Hematopoietic multipotent progenitor cell treated with erythropoietin and hydrocortisone succinate and interleukin-3 and kit ligand, for 6 days (in vitro differentiated cells): ENCODE measurements at regions not wholly inside any gene's neighbourhood (a gene's known extent, or its start where the extent isn't known, plus 50 kb on each side); places are given as distances from the start of the nearest gene placed in this dataset.
"Not testable (repeated sequence)": the region's sequence is repeated elsewhere in the genome, so short reads cannot be mapped to it uniquely, and the experiment has no call there.

Experiments
- DNase-seq: peaks from one replicate; pipeline ENCODE4 v3.0.0-alpha.2; 2015

DNA sequence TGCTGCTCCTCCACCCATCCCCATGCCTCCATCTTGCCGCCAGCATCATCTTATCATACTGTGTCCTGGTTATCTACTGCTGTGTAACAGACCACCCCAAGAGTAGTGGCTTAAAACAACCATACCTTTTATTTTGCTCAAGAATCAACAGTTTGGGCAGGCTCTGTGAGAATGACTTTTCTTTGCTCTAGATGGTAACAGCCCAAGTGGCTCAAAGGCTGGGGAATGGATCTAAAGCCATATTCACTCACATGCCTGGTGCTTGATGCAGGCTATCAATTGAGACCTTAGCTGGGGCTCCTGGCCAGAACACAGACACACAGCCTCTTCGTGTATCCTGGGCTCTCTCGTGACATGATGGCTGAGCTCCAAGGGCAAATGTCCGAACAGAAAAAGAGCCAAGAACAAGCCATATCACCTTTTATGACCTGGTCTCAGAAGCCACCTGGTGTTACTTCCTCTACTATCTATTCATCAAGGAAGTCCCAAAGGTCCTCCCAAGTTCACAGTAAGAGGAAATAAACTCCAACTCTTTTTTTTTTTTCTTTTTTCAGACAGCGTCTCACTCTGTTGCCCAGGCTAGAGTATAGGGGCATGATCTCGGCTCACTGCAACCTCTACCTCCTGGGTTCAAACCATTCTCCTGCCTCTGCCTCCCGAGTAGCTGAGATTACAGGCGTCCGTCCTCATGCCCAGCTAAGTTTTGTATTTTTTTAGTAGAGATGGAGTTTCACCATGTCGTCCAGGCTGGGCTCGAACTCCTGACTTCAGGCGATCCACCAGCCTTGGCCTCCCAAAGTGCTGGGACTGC is 159.3 kb upstream of the JARID2 start:
- peak; percentile 47 for DNase-seq

- peak; percentile 64 for DNase-seq
Measured at GRCh38 chr6:15087186-15087589, 158.7 kb upstream of the JARID2 start.

DNA sequence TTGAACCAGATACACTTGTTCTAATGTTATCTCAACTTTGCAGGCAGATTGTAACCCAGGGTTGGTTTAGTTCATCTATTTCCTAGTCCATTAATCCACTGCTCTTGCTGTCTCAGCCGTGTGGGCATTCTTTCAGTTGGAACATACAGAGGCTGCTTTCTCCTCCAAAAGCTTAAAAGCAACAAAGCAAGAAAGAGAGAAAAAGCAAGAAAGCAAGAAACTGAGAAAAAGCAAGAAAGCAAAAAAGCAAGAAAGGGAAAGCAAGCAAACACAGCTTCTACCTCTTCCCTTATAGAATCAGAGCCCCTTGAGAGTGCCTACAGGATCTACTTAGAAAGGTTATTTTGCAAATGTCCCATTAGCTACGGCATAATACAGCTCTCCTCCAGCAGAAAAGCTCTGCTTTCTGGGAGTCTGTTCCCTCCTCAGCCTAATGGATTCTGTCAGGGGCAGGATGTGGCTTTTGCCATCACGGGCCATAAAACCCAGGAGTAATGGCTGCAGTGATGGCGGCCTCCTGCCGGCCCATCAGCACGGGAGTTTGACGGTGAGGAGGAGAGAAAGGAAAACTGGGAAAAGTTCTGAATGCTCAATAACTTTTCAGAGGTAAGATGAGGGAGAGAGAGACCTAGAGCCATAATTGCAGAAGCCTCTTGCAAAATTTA is 156.8 kb upstream of the JARID2 start:
- DNase-seq, result peak; percentile 95

GRCh38 chr6:15089569-15090144 is 156.2 kb upstream of the JARID2 start:
- DNase-seq, result peak; percentile 69

DNA sequence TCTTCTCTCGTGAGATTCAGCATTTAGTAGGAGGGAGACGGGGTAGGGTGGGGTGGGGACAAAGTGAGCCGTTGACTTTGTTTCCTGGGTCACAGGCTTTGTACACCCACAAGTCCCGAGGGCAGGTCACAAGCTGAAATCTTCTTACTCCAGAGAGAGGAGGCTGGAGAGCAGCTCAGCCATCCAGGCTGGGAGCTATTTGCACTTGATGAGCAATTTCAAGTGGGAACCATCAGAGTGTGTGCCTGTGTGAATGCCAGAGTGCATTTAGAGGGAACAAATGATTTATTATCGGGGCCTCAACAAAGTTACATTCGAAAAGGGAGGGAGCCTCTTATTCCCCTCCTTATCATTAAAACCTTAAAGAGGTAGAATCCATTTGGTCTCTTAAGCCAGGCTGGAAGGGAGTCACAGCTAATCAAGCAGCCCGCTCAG is 155.7 kb upstream of the JARID2 start:
- DNase-seq, result peak; percentile 89

GRCh38 chr6:15090745-15091384 is 155.0 kb upstream of the JARID2 start:
- no peak for DNase-seq

DNA sequence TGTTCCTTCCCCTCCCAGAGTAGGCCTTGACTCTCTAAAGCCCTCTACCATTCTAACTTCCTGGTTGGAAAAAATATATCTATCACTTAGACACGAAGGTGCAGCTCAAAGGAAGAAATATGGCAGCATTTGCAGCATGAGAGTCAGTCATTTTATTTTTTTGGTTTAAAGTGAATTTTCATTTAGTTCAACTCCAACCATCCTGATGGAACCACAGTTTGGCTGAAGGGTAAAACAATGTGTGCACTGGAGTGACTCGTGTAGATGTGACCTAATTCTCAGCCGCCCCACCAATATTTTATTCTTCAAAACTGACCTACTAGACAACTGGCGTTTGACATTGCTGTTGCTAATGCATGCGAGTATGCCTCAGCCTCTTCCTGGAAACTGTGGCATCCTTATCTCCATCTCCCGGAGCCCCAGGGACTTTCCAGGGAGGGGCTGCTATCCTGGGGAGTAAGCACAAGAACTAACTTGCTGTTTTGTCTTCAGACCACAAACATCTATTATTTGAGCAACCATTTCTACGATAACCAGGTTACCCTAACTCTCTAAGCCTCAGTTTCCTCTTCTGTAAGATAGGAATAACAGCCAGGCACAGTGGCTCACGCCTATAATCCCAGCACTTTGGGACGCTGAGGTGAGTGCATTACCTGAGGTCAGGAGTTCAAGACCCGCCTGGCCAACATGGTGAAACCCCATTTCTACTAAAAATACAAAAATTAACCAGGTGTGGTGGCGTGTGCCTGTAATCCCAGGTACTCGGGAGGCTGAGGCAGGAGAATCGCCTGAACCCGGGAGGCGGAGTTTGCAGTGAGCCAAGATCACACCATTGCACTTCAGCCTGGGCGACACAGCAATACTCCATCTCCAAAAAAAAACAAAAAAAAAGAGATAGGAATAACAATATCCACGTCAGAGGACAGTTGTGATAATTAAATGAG is 148.7 kb upstream of the JARID2 start:
- peak; percentile 91 for DNase-seq

DNA sequence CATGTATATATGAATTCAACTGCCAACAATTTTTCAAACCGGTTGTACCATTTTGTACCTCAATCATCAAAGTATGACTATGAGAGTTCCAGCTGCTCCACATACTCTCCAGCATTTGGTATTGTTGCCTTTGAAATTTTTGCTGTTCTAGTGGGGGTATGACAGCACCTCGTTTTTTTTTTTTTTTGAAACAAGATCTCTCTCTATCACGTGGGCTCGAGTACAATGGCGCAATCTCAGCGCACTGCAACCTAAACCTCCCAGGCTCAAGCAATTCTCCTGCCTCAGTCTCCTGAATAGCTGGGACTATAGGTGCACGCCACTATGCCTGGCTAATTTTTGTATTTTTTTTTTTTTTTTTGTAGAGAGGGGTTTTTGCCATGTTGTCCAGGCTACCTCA is 144.7 kb upstream of the JARID2 start:
- DNase-seq, result no peak

DNA sequence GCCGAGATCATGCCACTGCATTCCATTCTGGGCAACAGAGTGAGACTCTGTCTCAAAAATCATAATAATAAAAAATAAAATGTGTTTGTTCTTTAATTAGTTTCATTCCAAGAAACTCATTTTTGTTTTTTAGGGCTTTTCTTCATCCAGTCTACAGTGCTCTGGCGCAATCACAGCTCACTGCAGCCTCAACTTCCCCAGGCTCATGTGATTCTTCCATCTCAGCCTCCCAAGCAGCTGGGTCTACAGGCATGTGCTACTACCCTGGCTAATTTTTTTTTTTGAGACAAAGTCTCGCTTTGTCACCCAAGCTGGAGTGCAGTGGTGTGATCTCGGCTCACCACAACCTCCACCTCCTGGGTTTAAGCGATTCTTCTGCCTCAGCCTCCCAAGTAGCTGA is 143.6 kb upstream of the JARID2 start:
- DNase-seq, result no peak

DNA sequence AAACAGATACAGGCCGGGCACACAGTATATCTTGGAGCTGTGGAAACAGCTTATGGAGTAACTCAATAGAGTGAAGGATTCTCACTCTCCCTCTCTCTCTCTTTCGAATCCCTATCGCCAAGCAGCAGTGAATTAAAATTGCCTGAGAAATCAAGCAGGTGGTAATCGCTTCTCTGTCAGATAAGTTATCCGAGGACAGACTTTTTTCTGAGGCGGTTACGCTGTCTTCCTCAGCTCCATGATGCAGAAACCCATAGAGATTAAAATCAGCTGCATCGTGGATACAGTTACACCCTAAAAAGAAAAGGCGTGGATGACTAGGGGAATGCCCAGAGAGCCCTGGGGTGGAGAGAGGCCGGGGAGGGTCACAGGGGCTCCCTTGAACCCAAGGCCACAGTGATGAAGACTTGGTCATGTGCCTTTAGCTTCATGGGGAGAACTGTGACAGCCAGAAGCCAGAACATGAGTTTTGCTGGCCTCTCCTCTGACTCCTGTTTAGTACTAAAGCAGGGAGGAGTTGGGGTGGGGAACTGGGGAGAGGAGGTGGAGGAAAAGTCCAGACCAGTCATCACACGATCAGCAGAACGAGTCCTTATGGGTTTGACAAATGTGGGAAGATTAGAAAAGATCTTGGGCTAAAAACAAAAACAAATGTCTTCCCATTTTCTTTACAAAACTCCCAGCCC is 138.8 kb upstream of the JARID2 start:
- DNase-seq, result peak; percentile 93

- DNase-seq, result no peak
Measured at GRCh38 chr6:15107644-15108382, 138.1 kb upstream of the JARID2 start.

- no peak for DNase-seq
Measured at GRCh38 chr6:15108383-15108715, 137.5 kb upstream of the JARID2 start.

- no peak for DNase-seq
Measured at GRCh38 chr6:15109338-15110090, 136.4 kb upstream of the JARID2 start.

DNA sequence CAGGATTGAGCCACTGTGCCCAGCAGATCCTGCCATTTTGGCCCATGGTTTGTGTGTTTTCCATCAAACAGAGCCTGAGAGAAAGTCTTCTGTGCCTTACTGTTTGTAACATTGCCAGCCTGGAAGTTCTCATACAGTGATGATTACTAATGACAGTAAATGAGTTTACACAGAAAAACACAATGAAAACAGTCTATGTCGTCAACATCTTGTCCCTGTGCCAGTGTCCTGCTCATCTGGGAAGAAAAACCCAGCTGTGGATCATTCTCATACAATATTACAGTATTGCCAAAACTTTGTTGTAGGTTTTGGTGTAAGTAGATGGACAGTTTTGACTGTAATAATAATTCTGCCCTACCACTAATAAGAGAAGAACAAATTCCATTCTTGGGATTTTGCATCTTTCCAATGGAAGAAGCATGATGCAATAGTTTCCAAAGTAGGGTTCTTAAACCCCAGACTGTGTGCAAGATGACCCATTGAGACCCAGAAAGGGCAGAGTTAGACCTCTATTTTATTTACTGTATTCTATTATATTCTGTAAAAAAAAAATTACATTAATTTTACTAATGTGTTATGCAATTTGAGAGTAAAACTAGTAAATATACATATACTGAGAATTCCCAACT is 135.0 kb upstream of the JARID2 start:
- no peak for DNase-seq

- not testable (repeated sequence) for DNase-seq
Measured at GRCh38 chr6:15111576-15111975, 134.3 kb upstream of the JARID2 start.

GRCh38 chr6:15113587-15113986 is 132.3 kb upstream of the JARID2 start:
- DNase-seq, result no peak

DNA sequence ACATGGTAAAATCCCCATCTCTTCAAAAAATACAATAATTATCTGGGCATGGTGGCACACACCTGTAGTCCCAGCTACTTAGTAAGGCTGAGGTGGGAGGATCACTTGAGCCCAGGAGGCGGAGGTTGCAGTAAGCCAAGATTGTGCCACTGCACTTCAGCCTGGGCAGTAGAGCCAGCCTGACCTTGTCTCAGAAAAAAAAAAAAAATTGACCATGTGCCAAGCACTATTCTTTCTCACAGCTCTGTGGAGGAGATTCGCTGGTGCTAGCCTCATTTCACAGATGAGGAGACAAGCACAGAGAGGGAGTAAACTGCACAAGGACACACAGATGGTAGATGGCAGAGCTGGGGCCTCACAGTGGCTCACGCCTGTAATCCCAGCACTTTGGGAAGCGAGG is 131.8 kb upstream of the JARID2 start:
- DNase-seq, result no peak

DNA sequence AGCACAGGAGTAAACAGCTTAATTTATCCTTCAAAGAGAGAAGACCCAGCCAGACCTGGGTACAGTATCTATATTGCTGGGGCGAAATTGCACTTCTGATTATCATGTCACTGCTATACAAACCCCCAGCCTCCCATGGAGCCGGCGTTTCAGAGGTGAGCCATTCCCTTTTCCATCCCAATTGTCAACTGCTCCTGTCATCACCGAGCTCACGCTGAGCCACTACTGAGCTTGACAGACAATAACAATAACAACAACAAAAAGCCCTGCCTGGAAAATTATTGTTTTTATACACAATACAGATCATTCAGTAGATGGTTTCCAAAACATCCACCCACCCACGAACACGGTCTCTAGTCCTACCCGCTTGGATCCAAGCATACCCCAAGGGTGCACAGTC is 129.0 kb upstream of the JARID2 start:
- no peak for DNase-seq

DNA sequence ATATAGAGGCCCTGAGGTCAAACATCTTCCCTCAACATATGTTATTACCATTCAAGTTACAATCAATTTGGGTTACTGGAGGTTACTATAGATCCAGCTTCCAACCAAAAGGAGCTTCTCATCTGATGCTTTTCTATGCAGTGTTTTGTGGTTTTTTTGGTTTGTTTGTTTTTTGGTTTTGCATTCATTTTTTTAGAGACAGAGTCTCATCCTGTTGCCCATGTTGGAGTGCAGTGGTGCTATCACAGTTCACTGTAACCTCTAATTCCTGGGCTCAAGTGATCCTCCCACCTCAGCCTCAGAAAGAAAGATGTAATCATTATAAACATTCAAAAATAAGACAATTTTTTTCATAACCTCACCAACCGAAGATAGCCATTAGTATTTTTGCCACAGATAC is 124.4 kb upstream of the JARID2 start:
- DNase-seq, result no peak

GRCh38 chr6:15121977-15122550 is 123.8 kb upstream of the JARID2 start:
- no peak for DNase-seq
